GM23248 (cell line): ENCODE measurements at regions not wholly inside any gene's neighbourhood (a gene's known extent, or its start where the extent isn't known, plus 50 kb on each side); places are given as distances from the start of the nearest gene placed in this dataset.

Experiments
- EZH2 ChIP-seq: fragments of 200-600 bp; sonication (generic); IDR thresholded peaks from 2 replicates; pipeline ENCODE4 v1.6.1; 2018; ENCODE audit warnings: antibody characterized with exemption, mild to moderate bottlenecking; ENCODE audit not compliant: insufficient read depth, poor library complexity, severe bottlenecking
- EZH2phosphoT487 ChIP-seq: fragments of 200-600 bp; sonication (generic); IDR thresholded peaks from 2 replicates; pipeline ENCODE4 v1.6.1; 2018; ENCODE audit warnings: antibody characterized with exemption, moderate library complexity, mild to moderate bottlenecking, low read depth; ENCODE audit not compliant: insufficient read depth

DNA sequence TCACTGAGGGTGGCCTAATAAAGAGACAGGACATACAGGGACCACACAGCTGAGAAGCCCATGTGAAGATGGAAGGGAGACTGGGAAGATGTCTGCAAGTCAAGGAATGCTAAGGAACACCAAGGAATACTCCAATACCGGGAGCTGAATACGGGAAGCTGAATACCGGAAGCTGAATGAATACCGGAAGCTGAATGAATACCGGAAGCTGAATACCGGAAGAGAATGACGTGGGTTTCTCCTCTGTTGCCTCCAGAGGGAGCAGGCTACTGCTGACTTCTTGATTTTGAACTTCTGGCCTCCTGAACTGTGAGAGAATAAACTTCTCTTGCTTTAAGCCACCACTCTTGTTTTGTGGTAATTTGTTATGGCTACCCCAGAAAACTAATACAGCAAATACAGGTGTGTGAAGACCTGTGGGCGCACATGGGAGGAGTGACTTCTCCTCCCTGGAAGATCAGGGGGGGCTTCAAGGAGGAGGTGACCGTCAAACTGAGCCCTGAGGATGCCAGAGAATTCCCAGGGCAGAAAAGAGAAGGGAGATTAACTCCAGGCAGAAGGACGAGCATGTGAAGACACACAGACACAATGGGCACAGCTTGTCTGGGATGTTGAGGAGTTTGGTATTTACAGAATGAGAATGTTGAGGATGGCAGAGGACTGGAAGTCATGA is 259.9 kb downstream of the IRF8 start:
- TF ChIP-seq EZH2phosphoT487 (no peak), EZH2 (no peak)
